ENCODE measurements at regions not wholly inside any gene's neighbourhood (a gene's known extent, or its start where the extent isn't known, plus 50 kb on each side); places are given as distances from the start of the nearest gene placed in this dataset.
"Not testable (repeated sequence)": the region's sequence is repeated elsewhere in the genome, so short reads cannot be mapped to it uniquely, and the experiment has no call there.

GRCh38 chr4:55028196-55028595 is 97.2 kb downstream of the KDR start:
- Mint-ChIP-seq H3K27ac (no peak overlapping the region), H3K27me3 (ENCODE audit: low read depth) (no peaks in the 10 kb centered on the region), H3K4me3 (no peak overlapping the region), H3K36me3 (ENCODE audit: low read depth) (no peaks in the 10 kb centered on the region), H3K9me3 (no peaks in the 10 kb centered on the region), H3K4me1 (ENCODE audit: low read depth) (no peaks in the 10 kb centered on the region)

GRCh38 chr4:55027596-55027995 is 97.8 kb downstream of the KDR start:
- no peak overlapping the region for H3K4me3 Mint-ChIP-seq
- H3K4me1 Mint-ChIP-seq (ENCODE audit: low read depth), result no peaks in the 10 kb centered on the region
- H3K36me3 Mint-ChIP-seq (ENCODE audit: low read depth), result no peaks in the 10 kb centered on the region
- no peaks in the 10 kb centered on the region for H3K9me3 Mint-ChIP-seq
- no peak overlapping the region for H3K27ac Mint-ChIP-seq
- no peaks in the 10 kb centered on the region for H3K27me3 Mint-ChIP-seq (ENCODE audit: low read depth)

GRCh38 chr4:55025456-55025855 is 99.9 kb downstream of the KDR start:
- not testable (repeated sequence) for H3K4me3 Mint-ChIP-seq; H3K27me3 Mint-ChIP-seq (ENCODE audit: low read depth); H3K4me1 Mint-ChIP-seq (ENCODE audit: low read depth); H3K27ac Mint-ChIP-seq; H3K36me3 Mint-ChIP-seq (ENCODE audit: low read depth); H3K9me3 Mint-ChIP-seq

GRCh38 chr4:55023030-55023429 is 102.4 kb downstream of the KDR start:
- H3K9me3 Mint-ChIP-seq, result no peaks in the 10 kb centered on the region
- no peaks in the 10 kb centered on the region for H3K27me3 Mint-ChIP-seq (ENCODE audit: low read depth)

GRCh38 chr4:55021214-55021613 is 104.2 kb downstream of the KDR start:
- no peak overlapping the region for H3K27ac Mint-ChIP-seq
- no peaks in the 10 kb centered on the region for H3K9me3 Mint-ChIP-seq

More at GRCh38 chr4:55023030-55023429, 102.4 kb downstream of the KDR start:
- no peaks in the 10 kb centered on the region for H3K36me3 Mint-ChIP-seq (ENCODE audit: low read depth)
- H3K4me1 Mint-ChIP-seq (ENCODE audit: low read depth), result no peaks in the 10 kb centered on the region
- no peak overlapping the region for H3K4me3 Mint-ChIP-seq
- H3K27ac Mint-ChIP-seq, result no peak overlapping the region

GRCh38 chr4:55020131-55020530 is 105.3 kb downstream of the KDR start:
- Mint-ChIP-seq H3K27me3 (ENCODE audit: low read depth) (no peaks in the 10 kb centered on the region), H3K36me3 (ENCODE audit: low read depth) (no peaks in the 10 kb centered on the region), H3K4me1 (ENCODE audit: low read depth) (no peaks in the 10 kb centered on the region), H3K9me3 (no peaks in the 10 kb centered on the region), H3K27ac (no peak overlapping the region), H3K4me3 (no peak overlapping the region)

More at GRCh38 chr4:55021214-55021613, 104.2 kb downstream of the KDR start:
- Mint-ChIP-seq H3K27me3 (ENCODE audit: low read depth) (no peaks in the 10 kb centered on the region), H3K36me3 (ENCODE audit: low read depth) (no peaks in the 10 kb centered on the region), H3K4me3 (no peak overlapping the region), H3K4me1 (ENCODE audit: low read depth) (no peaks in the 10 kb centered on the region)

- H3K9me3 Mint-ChIP-seq, result no peaks in the 10 kb centered on the region
- H3K4me3 Mint-ChIP-seq, result no peak overlapping the region
- H3K27ac Mint-ChIP-seq, result no peak overlapping the region
- H3K27me3 Mint-ChIP-seq (ENCODE audit: low read depth), result no peaks in the 10 kb centered on the region
- H3K4me1 Mint-ChIP-seq (ENCODE audit: low read depth), result no peaks in the 10 kb centered on the region
- no peaks in the 10 kb centered on the region for H3K36me3 Mint-ChIP-seq (ENCODE audit: low read depth)
Measured at GRCh38 chr4:55018978-55019377, 106.4 kb downstream of the KDR start.

GRCh38 chr4:55018521-55018920 is 106.9 kb downstream of the KDR start:
- no peaks in the 10 kb centered on the region for H3K27me3 Mint-ChIP-seq (ENCODE audit: low read depth)
- no peak overlapping the region for H3K27ac Mint-ChIP-seq
- no peaks in the 10 kb centered on the region for H3K9me3 Mint-ChIP-seq
- no peaks in the 10 kb centered on the region for H3K36me3 Mint-ChIP-seq (ENCODE audit: low read depth)
- no peak overlapping the region for H3K4me3 Mint-ChIP-seq
- H3K4me1 Mint-ChIP-seq (ENCODE audit: low read depth), result no peaks in the 10 kb centered on the region

- Mint-ChIP-seq H3K27me3 (ENCODE audit: low read depth) (no peaks in the 10 kb centered on the region), H3K36me3 (ENCODE audit: low read depth) (no peaks in the 10 kb centered on the region), H3K4me3 (no peak overlapping the region), H3K9me3 (no peaks in the 10 kb centered on the region), H3K27ac (no peak overlapping the region), H3K4me1 (ENCODE audit: low read depth) (no peaks in the 10 kb centered on the region)
Measured at GRCh38 chr4:55017406-55017805, 108.0 kb downstream of the KDR start.

GRCh38 chr4:55016131-55016530 is 109.3 kb downstream of the KDR start:
- H3K27me3 Mint-ChIP-seq (ENCODE audit: low read depth), result no peaks in the 10 kb centered on the region
- H3K27ac Mint-ChIP-seq, result no peak overlapping the region
- H3K4me1 Mint-ChIP-seq (ENCODE audit: low read depth), result no peaks in the 10 kb centered on the region
- no peaks in the 10 kb centered on the region for H3K36me3 Mint-ChIP-seq (ENCODE audit: low read depth)
- no peak overlapping the region for H3K4me3 Mint-ChIP-seq
- H3K9me3 Mint-ChIP-seq, result no peaks in the 10 kb centered on the region

- H3K27ac Mint-ChIP-seq, result no peak overlapping the region
- H3K9me3 Mint-ChIP-seq, result no peaks in the 10 kb centered on the region
- H3K4me3 Mint-ChIP-seq, result no peak overlapping the region
- no peaks in the 10 kb centered on the region for H3K27me3 Mint-ChIP-seq (ENCODE audit: low read depth)
- H3K36me3 Mint-ChIP-seq (ENCODE audit: low read depth), result no peaks in the 10 kb centered on the region
- no peaks in the 10 kb centered on the region for H3K4me1 Mint-ChIP-seq (ENCODE audit: low read depth)
Measured at GRCh38 chr4:55014876-55015275, 110.5 kb downstream of the KDR start.

GRCh38 chr4:55013431-55013955 is 111.9 kb downstream of the KDR start:
- no peaks in the 10 kb centered on the region for H3K36me3 Mint-ChIP-seq (ENCODE audit: low read depth)

GRCh38 chr4:55012363-55013230 is 112.8 kb downstream of the KDR start:
- Mint-ChIP-seq H3K4me1 (ENCODE audit: low read depth) (no peaks in the 10 kb centered on the region), H3K4me3 (no peak overlapping the region), H3K27ac (no peak overlapping the region), H3K36me3 (ENCODE audit: low read depth) (no peaks in the 10 kb centered on the region), H3K27me3 (ENCODE audit: low read depth) (no peaks in the 10 kb centered on the region), H3K9me3 (no peaks in the 10 kb centered on the region)

More at GRCh38 chr4:55013431-55013955, 111.9 kb downstream of the KDR start:
- Mint-ChIP-seq H3K27ac (no peak overlapping the region), H3K9me3 (no peaks in the 10 kb centered on the region), H3K4me1 (ENCODE audit: low read depth) (no peaks in the 10 kb centered on the region), H3K27me3 (ENCODE audit: low read depth) (no peaks in the 10 kb centered on the region), H3K4me3 (no peak overlapping the region)

- Mint-ChIP-seq H3K27ac (no peak overlapping the region), H3K27me3 (ENCODE audit: low read depth) (no peaks in the 10 kb centered on the region), H3K4me3 (no peak overlapping the region), H3K9me3 (no peaks in the 10 kb centered on the region), H3K4me1 (ENCODE audit: low read depth) (no peaks in the 10 kb centered on the region), H3K36me3 (ENCODE audit: low read depth) (no peaks in the 10 kb centered on the region)
Measured at GRCh38 chr4:55011761-55012160, 113.6 kb downstream of the KDR start.

- no peak overlapping the region for H3K27ac Mint-ChIP-seq
- no peaks in the 10 kb centered on the region for H3K36me3 Mint-ChIP-seq (ENCODE audit: low read depth)
- H3K9me3 Mint-ChIP-seq, result no peaks in the 10 kb centered on the region
- no peaks in the 10 kb centered on the region for H3K27me3 Mint-ChIP-seq (ENCODE audit: low read depth)
- no peak overlapping the region for H3K4me3 Mint-ChIP-seq
- H3K4me1 Mint-ChIP-seq (ENCODE audit: low read depth), result no peaks in the 10 kb centered on the region
Measured at GRCh38 chr4:55010550-55010949, 114.8 kb downstream of the KDR start.

Data from T-helper 1 cell treated with Interleukin-12 subunit alpha and Interleukin-12 subunit beta and Interleukin-4 antibody, amounts not matched to agents 30 μg/mL and 1 μg/mL, for 36 hours (primary cell).